ENCODE measurements at regions not wholly inside any gene's neighbourhood (a gene's known extent, or its start where the extent isn't known, plus 50 kb on each side); places are given as distances from the start of the nearest gene placed in this dataset.
A peak's percentile ranks its signal among the peaks of the same experiment; 100 is the strongest.
"Not testable (repeated sequence)": the region's sequence is repeated elsewhere in the genome, so short reads cannot be mapped to it uniquely, and the experiment has no call there.

GRCh38 chr10:30531751-30532530 lies 97.6 kb downstream of the LYZL2 start:
- DNase-seq, result no peak

GRCh38 chr10:30529373-30529998 lies 95.5 kb downstream of the MAP3K8 start:
- peak; percentile 85 for DNase-seq

GRCh38 chr10:30528429-30528786 lies 94.4 kb downstream of the MAP3K8 start:
- DNase-seq, result no peak

GRCh38 chr10:30527623-30528428 lies 93.8 kb downstream of the MAP3K8 start:
- no peak for DNase-seq

- DNase-seq, result not testable (repeated sequence)
Measured at GRCh38 chr10:30522661-30523078, 88.7 kb downstream of the MAP3K8 start.

- DNase-seq, result no peak
Measured at GRCh38 chr10:30518907-30519306, 84.9 kb downstream of the MAP3K8 start.

Data from activated CD8-positive, alpha-beta memory T cell treated with anti-CD3 and anti-CD28 coated beads for 24 hours (primary cell).